Spleen (tissue), 11 donors: ENCODE measurements at regions not wholly inside any gene's neighbourhood (a gene's known extent, or its start where the extent isn't known, plus 50 kb on each side); places are given as distances from the start of the nearest gene placed in this dataset.
A peak's percentile ranks its signal among the peaks of the same experiment; 100 is the strongest.
"Not testable (repeated sequence)": the region's sequence is repeated elsewhere in the genome, so short reads cannot be mapped to it uniquely, and the experiment has no call there.

ENCODE experiments used
- DNase-seq: peaks from one replicate; pipeline ENCODE4 v3.0.0-alpha.2; 2020
- H3K27ac ChIP-seq, 8 donors: fragments of 200-600 bp; sonication (generic) in 7 of 8; 1 replicate in 4 of 8; 2 replicates in 4 of 8; pipeline versions ENCODE4 v1.5.0 to v1.8.0; 2016 to 2021; ENCODE audit warnings: inconsistent platforms in 4 of 8, mild to moderate bottlenecking in 4 of 8, moderate library complexity in 1 of 8
- H3K27me3 ChIP-seq, 7 donors: fragments of 200-600 bp; sonication (generic) in 6 of 7; replicated peaks in 1 of 7; 1 replicate in 4 of 7; 2 replicates in 3 of 7; pipeline versions ENCODE4 v1.5.0 to v1.8.0; 2016 to 2021; ENCODE audit warnings: inconsistent platforms in 3 of 7, mild to moderate bottlenecking in 1 of 7
- H3K36me3 ChIP-seq, 6 donors: fragments of 200-600 bp; sonication (generic) in 5 of 6; 1 replicate in 4 of 6; 2 replicates in 2 of 6; pipeline versions ENCODE4 v1.5.0 to v1.8.0; 2016 to 2021; ENCODE audit warnings: inconsistent platforms in 2 of 6
- H3K4me1 ChIP-seq, 6 donors: fragments of 200-600 bp; sonication (generic) in 5 of 6; 1 replicate in 3 of 6; 2 replicates in 3 of 6; pipeline versions ENCODE4 v1.5.0 to v1.8.0; 2016 to 2021; ENCODE audit warnings: inconsistent platforms in 3 of 6
- H3K4me3 ChIP-seq, 8 donors: fragments of 200-600 bp; sonication (generic) in 7 of 8; 1 replicate in 4 of 8; 2 replicates in 4 of 8; pipeline versions ENCODE4 v1.5.0 to v1.8.0; 2016 to 2021; ENCODE audit warnings: inconsistent platforms in 4 of 8, mild to moderate bottlenecking in 4 of 8, moderate library complexity in 2 of 8
- H3K9me3 ChIP-seq, 8 donors: fragments of 200-600 bp; sonication (generic) in 7 of 8; 1 replicate in 4 of 8; 2 replicates in 4 of 8; pipeline versions ENCODE4 v1.5.0 to v1.8.0; 2016 to 2021; ENCODE audit warnings: inconsistent platforms in 4 of 8
- CTCF ChIP-seq, 11 experiments: fragments of 200-600 bp in 7 of 11; fragments of 450-650 bp in 4 of 11; sonication (generic) in 4 of 11; IDR thresholded peaks in 8 of 11; conservative IDR thresholded peaks in 3 of 11; 1 replicate in 7 of 11; 2 replicates in 4 of 11; pipeline versions ENCODE4 v1.4.0 to v1.8.0; 2016 to 2021; ENCODE audit warnings: antibody characterized with exemption in 11 of 11, inconsistent platforms in 4 of 11, mild to moderate bottlenecking in 1 of 11
- POLR2A ChIP-seq, 3 donors: fragments of 450-650 bp; IDR thresholded peaks; one replicate each; pipeline ENCODE4 v1.5.1; 2017; ENCODE audit warnings: antibody characterized with exemption in 3 of 3, mild to moderate bottlenecking in 1 of 3
- POLR2AphosphoS5 ChIP-seq, 3 donors: sonication (generic); formaldehyde crosslinking; IDR thresholded peaks; one replicate each; pipeline ENCODE4 v1.5.1; 2017; ENCODE audit warnings: antibody characterized with exemption in 3 of 3
- WGBS, 5 donors: extraction: QIAGEN DNeasy Blood & Tissue Kit in 3 of 5; methylation state at CpG; one replicate each; pipeline versions ENCODE4 v1.1.5 to v1.1.7; 2013 to 2018; 5-methylcytosine and 5-hydroxymethylcytosine counted together
- intact Hi-C: fragments of 100-400 bp; cut with DNase I; formaldehyde crosslinking; loops from one replicate; pipeline ENCODE4 v1.15.0; 2023; ENCODE audit warnings: low total_unique reads
- donor health status: healthy with polysubstance abuse.
- donor health status: DM: no; HTN: no; CAD: no; lungs with moderate emphysema.
- donor health status: DM: no; HTN: no; CAD: no.
- donor health status: Bipolar disorder and iron deficiency.
- donor health status: healthy.
- donor health status: DM: no; HTN: no; CAD: no.
- donor health status: DM: yes; HTN: yes; CAD: no.

- Histone ChIP-seq H3K9me3 (peaks cover 0 to 95% (median 46%) of the 10 kb centered on the region in 8 donors), H3K27ac (peak overlapping the region in 6 of 8 donors; percentile 24 to 75 (median 64)), H3K27me3 (no peaks in the 10 kb centered on the region), H3K4me1 (peaks cover 0 to 14% (median 0%) of the 10 kb centered on the region in 6 donors), H3K4me3 (peak overlapping the region; percentile 52 to 92 (median 71)), H3K36me3 (no peaks in the 10 kb centered on the region)
- intact Hi-C loops, result no loop called here
- peak; percentile 93 for DNase-seq
- WGBS, 5 donors, result 13 to 39% (median 25%) methylated on average over 25 to 29 of the region's 29 CpGs
- TF ChIP-seq POLR2A (IDR thresholded peaks at IDR 0.05) (no peak), CTCF (IDR thresholded peaks at IDR 0.05 in 8 of 11, conservative IDR thresholded peaks at IDR 0.05 in 3 of 11) (no peak), POLR2AphosphoS5 (IDR thresholded peaks at IDR 0.05) (no peak)
These were observed 98.8 kb upstream of the ZNF722 start for GRCh38 chr7:63899691-63900393.

DNA sequence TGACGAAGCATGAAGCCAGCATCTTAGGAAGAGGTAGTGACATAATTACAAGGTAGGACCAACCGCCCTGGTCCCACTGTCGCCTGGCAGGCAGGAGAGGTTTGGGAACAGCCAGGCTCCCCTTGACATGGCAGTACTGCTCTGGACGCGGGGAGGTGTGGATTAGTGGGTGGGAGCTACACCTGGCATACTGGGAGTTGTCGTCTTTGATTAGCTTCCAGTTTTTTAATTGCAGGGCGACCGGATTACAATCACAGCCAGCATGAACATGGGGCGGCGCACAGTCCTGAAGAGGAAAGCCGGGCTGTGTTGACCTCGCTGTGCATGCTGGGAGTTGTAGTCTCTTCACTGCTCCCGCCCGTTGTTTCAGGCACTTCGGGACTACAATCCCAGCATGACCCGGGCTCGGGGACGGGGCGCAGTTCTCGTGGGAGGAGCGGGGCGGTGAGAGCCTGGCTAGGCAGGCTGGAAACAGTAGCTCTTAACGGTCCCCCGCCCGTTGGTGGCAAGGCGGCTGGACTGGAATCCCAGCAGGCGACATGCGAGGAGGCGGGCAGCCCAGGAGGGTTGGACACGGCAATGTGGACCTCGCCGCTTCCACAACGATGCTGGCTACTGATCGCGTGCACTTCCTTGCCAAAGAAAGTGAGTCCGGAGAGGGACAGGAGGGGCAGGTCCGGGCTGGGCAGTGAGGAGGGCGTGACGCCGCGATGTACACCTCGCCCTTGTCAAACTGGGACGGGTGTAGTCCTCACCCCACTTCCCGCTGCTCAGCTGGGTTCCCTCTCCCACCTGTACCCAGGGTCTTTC lies 98.0 kb upstream of the ZNF722 start:
- peak overlapping the region in 6 of 8 donors; percentile 32 to 75 (median 64) for H3K27ac ChIP-seq
- H3K4me3 ChIP-seq, result peak overlapping the region; percentile 52 to 92 (median 71)
- TF ChIP-seq CTCF (IDR thresholded peaks at IDR 0.05 in 8 of 11, conservative IDR thresholded peaks at IDR 0.05 in 3 of 11) (peak in 1 of 11 experiments; percentile 21), POLR2AphosphoS5 (IDR thresholded peaks at IDR 0.05) (peak; percentile 28 to 83 (median 82)), POLR2A (IDR thresholded peaks at IDR 0.05) (no peak)
- no peaks in the 10 kb centered on the region for H3K27me3 ChIP-seq
- peaks cover 0 to 96% (median 50%) of the 10 kb centered on the region in 8 donors for H3K9me3 ChIP-seq
- peak; percentile 97 for DNase-seq
- H3K36me3 ChIP-seq, result no peaks in the 10 kb centered on the region
- 4 to 32% (median 6%) methylated on average over 39 to 44 of the region's 44 CpGs for WGBS, 5 donors
- peaks cover 0 to 14% (median 0%) of the 10 kb centered on the region in 6 donors for H3K4me1 ChIP-seq
- intact Hi-C loops, result no loop called here

- H3K27ac ChIP-seq, result peak overlapping the region in 5 of 8 donors; percentile 41 to 75 (median 65)
- whole genome bisulfite sequencing, 5 donors, result 7 to 29% (median 26%) methylated on average over 5 to 16 of the region's 16 CpGs
- peaks cover 0 to 14% (median 0%) of the 10 kb centered on the region in 6 donors for H3K4me1 ChIP-seq
- DNase-seq, H3K27me3 ChIP-seq, intact Hi-C loops, H3K36me3 ChIP-seq: not testable (repeated sequence)
- peak overlapping the region; percentile 52 to 92 (median 71) for H3K4me3 ChIP-seq
- H3K9me3 ChIP-seq, result peaks cover 0 to 96% (median 54%) of the 10 kb centered on the region in 8 donors
These were observed 97.5 kb upstream of the ZNF722 start for GRCh38 chr7:63901204-63901506.

DNA sequence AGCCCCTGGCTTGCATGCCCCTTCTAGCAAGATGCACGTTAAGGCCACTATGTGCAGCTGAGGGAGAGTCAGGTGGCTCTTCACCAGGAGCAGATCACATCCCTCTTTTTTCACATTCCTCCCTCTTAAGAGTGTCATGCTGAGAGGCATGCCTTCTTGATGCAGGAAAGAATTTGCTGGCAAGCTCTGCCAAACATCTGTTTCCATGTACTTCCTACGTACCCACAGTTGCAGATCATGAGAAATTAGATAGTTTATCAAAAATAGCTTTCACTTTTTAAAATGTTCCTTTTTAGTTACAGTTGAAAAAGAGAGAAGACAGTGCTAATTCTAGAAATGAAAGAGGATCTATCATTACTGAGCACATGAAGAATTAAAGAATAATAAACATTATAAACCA lies 79.7 kb upstream of the ZNF722 start:
- no peaks in the 10 kb centered on the region for H3K4me1 ChIP-seq
- H3K36me3 ChIP-seq, result no peaks in the 10 kb centered on the region
- peaks cover 0 to 92% (median 58%) of the 10 kb centered on the region in 8 donors for H3K9me3 ChIP-seq
- TF ChIP-seq POLR2AphosphoS5 (IDR thresholded peaks at IDR 0.05) (no peak), POLR2A (IDR thresholded peaks at IDR 0.05) (no peak), CTCF (IDR thresholded peaks at IDR 0.05 in 8 of 11, conservative IDR thresholded peaks at IDR 0.05 in 3 of 11) (no peak)
- WGBS, 5 donors, result 5 to 23% (median 16%) methylated on average over 2 of the region's 2 CpGs
- intact Hi-C loops, result no loop called here
- no peak overlapping the region for H3K4me3 ChIP-seq
- DNase-seq, result no peak
- H3K27ac ChIP-seq, result no peak overlapping the region
- H3K27me3 ChIP-seq, result no peaks in the 10 kb centered on the region
